Suppressor macrophage treated with lipopolysaccharide for 1 hour (primary cell): ENCODE measurements at regions not wholly inside any gene's neighbourhood (a gene's known extent, or its start where the extent isn't known, plus 50 kb on each side); places are given as distances from the start of the nearest gene placed in this dataset.

Source experiments
- DNase-seq, 3 donors: peaks; one replicate each; pipeline ENCODE4 v3.0.0-alpha.2; 2020 to 2022

DNA sequence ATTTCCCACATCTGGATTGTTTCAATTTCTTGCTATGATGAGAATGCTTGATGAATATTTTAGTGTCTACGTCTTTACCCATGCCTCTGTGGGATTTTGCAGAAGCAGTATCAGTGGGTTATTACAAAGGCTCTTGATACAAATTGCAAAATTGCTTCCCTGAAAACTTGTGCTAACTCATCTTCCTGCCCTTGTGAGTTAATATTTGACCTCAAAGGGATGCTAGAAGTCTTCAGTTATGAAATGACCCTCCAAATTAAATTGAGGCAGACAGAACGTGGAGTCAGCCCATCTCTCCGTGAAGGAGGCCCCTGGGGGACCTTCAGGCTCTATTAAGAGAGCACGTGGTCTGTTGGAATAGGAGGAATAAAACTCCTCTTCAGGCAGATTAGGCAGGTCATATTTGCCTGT lies 239.2 kb upstream of the HS6ST1 start:
- DNase-seq, result peak; percentile 39 to 82 (median 60)

DNA sequence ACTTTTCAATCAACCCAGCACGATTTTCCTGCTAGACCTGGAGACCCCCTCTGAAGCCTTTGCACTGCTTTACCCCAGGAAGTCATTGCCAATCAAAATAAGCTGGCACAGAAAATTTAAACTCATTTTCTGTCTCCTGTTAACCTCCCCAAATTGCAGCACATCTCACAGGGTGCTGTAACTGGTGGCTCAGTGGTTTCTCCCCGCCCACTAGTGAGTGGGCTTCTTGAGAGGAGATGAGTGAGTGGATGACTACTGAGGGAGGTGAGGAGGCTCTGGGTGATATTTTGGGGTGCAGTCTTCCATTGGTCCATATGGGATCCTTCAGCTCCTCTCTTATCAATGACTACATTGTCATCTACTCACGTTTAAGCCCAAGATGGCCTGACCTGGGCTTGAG lies 239.8 kb upstream of the HS6ST1 start:
- DNase-seq, result peak; percentile 44 to 61 (median 56)

DNA sequence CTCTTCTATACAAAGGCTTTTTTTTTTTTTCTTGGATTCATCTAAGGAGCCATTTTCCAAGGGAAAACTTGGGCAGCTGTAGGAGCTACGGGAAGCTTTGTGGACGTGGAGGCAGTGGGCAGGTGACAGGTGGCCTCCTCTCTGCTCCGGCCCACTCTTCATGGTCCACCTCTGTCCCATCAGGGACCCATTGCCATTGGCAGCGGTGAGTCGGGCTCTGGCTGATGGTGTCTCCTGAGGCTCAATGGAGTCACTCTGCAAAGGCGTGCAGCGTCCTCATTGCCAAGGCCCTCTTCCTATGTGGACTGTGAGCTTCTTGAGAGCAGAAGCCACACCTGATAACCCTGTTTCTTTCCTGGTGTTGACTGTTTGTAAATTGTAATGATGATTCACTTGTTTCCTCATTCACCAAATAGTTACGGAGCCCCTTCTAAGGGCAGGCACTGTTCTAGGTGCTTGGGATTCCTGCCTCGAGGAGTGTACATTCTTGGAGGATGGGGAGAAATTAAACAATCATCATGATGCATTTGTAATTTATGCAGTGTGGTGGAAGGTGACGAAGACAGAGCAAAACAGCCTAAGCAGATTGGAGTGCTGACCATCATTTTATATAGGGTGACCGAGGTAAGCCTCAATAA lies 240.3 kb upstream of the HS6ST1 start:
- DNase-seq, result no peak

DNA sequence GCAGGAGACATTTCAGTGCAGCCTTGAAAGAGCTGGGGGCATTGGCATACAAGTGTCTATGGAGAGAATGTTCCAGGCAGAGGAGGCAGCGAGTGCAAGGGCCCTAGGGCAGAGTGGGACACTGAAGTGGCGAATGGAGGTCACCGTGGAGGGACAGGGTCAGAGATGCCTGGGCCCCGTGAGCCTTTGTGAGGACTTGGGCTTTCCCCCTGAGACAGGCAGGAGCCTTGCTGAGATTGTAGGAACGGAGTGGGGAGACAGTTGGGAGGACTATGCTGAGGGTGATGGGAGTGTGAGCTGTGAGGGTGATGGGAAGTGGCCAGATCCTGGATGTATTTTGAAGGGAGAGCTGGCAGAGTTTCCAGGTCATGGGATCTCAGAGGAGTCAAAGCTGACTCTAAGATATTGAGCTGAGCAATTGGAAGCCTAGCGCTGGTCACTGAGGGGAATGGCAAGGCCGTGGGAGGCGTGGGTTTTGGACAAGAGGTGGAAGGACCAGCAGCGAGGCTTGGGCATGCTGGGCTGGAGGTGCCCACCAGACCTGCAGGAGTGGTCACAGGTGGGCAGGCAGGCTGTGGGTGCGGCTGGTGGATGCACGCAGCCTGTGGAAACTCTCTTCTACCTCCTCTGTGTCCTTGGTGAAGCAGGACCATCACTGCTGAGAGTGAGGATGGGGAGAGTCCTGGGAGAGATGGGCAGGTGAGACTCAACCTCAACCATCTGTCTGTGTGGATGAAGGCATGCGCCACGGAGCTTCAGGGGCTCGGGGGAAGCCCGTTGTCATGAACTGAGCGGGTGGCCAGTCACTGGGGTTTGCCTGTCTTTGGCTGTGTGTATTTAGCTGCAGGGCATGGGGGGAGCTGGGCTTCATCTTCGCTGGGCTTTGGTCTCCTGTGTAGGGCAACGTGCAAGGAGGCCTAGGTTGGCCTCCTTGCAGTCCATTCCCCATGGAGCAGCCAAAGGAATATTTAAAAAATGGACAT lies 241.2 kb upstream of the HS6ST1 start:
- DNase-seq, result no peak

DNA sequence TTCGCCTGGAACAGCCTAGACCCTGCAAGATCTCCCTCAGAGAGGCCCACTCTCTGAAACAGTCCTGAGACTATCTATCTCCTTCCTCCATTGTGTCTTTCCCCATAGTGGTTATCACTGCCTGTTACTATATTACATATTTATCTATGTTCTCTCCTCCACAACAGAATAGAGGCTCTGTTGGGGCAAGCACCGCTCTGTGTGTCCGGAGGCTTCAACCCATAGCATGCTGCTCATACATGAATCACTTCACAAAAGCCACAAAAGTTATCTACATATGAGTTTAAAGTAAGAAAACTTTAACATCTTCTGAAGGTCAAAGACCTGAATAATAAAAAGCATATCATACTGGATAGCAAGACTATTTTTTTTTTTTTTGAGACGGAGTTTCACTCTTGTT lies 242.1 kb upstream of the HS6ST1 start:
- no peak for DNase-seq

DNA sequence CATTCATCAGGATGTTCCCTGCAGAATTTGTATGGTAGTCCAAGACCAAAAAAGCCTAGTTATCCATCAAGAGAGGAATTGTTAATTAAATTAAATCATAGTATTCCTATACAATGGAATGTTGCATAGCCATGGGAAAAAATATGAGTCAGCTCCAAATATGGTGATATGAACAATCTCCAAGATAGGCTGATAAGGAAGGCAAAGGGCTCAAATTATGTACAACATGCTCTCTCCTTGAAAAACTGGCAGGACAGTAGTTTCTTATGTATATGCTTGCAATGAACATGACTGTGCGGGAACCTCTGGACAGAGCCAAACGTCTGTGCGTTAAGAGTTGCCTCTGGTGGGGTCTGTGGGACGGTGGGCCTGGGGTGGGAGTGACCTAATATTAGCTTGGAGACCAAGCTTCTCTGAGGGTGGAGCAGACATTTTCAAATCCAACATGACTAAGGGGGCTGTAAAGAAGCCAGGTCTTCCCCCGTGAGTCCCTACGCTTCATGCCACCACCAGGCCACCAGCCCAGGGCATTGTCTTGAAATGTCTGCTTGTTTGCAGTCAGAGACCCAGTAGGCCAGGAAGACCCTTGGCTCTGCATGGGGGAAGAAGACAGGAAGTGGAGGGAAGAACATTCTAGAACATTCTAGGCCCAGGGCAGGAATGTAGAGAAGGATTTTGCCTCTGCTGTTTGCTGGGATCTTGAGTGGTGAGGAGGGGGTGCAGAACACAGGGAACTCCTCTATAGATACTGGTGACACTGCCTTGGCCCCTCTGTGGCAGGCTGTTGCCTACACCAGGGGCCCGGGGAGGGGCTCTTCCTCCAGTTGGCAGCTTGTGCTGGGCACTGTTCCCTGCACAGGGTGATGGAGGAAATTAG lies 244.0 kb upstream of the HS6ST1 start:
- no peak for DNase-seq

DNA sequence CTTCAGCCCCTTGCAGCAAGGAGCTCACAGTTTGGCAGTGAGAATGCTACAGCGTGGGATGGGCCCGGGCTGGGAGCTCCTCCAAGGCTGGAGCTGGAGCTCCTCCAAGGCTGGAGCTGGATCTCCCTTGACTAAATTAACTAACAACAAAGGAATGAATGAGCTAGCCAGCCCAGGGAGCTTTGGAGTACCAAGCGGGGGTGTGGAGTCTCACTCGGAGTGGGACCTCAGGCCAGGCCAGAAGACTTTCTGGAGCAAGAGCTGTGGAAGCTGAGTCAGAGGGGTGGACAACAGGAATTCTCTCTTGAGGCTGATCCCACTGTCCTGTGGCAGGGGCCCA lies 244.7 kb upstream of the HS6ST1 start:
- no peak for DNase-seq

DNA sequence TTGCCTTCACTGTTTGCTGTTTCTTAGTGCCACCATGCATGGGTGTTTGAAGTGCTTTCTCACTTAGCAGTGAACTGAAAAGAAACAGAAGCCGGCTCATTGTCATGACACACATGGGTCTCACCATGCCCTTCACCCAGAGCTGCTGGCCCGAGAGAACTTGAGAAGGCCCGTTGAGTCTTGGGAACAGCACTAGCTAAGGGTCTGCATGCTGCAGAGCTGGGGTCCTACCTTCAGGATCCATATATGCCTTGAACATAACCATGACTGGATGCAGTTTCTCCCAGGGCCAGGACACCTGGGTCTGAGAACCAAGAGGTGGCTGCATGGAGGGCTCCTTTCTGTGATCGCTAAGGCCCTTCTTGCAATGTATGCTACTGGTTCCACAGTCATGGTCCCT lies 245.5 kb upstream of the HS6ST1 start:
- DNase-seq, result no peak

DNA sequence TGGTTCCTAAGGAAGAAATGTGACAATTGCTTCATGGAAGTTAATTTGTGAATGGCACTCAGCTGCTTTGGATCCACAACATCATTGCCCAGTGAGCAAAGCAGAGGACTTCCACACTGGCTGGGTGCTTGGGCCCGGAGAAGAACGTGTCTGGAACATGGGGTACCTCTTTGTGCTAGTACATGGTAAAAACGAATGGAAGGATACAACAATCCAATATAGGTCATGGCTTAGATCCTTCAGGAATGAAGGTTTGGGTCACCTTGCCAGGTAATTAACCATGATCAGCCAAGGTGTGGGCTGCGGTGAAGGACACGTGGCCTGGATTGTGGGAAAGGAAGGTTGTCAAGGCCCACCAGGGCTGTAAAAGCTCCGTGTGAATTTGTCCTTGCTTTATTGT lies 245.9 kb upstream of the HS6ST1 start:
- DNase-seq, result no peak

DNA sequence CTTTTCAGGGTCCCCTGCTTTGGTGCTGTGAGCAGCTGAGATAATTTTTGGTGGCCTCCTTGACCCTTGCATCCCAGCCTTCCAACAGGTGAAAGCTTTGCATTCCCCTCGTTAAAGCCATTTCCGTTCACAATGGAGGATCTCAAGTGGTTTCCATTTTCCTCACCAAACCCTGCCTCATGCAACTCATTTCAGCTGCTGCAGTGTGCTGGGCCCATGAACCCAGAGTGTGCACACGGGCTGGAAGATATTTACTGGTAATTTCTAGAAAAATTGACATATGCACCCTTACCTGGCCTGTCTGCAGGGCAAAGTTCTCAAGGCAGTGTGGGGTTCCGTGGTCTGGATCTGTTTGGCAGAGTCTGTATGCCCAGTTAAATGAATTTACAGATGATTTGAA lies 246.8 kb upstream of the HS6ST1 start:
- no peak for DNase-seq

DNA sequence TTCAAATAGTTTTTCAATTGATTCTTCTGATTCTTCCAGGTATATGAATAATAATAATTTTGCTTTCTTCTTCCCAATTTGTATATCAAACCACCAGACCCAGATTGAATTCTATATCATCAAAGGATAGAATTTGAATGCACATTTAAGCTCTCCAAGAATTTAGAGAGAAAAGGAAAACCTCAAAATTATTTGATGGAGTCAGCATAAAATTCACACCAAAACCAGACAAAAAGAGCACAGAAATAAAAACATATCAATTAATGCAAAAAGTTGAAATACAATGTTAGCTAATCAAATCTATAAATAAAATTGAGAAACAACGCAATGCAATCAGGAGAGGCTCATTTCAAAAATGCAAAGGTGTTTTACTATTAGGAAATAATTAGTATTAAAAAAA lies 248.0 kb upstream of the HS6ST1 start:
- no peak for DNase-seq

DNA sequence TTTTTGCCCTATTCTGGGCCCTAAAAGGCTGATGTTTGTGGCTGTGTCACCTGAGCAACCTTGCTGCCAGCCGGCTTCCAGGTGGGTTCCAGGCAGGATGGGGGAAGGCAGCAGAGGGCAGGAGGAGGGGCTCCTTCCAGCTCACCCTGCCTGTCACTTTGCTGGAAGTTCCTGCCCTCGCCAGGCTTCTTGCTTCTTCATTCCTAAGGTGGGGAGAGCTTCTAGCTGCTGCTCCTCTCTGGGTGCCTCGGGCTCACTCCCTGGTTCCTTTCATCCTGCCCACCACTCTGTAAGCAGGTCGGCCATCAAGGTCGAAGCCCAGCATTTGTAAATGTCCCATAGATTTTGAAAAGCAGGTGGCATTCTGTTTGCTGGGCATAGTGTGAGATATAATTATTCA lies 249.4 kb upstream of the HS6ST1 start:
- no peak for DNase-seq

DNA sequence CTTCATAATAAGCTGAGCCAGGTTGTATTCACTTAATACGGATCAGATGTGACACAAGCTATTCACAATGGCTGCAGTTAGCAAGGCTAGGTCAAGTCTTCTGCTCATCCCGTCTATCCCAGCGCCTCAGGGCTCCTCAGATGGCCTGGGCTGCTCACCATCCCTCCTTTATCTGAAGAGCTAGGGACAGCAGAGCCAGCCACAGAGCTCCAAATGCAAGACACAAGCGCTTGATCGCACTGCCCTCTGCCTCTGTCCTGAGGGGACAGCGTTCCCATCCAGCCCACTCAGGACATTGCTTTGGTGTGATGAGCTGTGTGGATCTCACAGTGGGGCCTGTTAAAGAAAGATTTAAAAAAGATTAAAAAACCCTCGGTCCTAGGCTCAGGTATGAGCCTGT lies 254.4 kb upstream of the HS6ST1 start:
- no peak for DNase-seq

DNA sequence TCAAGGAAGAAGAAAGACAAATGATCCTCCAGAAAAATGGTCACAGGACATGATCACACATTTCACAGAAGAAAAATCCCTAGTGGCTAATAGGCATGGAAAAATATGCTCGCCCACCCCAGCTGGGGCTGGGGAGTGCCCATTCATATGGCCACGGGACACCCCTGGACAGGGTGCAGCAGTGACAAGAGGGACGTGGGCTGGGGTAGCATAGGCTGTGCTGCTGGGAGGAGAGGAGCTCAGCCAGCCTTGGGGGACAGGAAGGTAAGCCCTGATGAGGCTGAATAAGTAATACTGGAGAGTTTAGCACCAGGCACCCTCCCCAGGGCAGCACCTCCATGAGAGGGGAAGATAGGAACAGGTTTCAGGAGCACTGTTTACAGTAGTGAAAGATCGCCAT lies 254.9 kb upstream of the HS6ST1 start:
- no peak for DNase-seq

DNA sequence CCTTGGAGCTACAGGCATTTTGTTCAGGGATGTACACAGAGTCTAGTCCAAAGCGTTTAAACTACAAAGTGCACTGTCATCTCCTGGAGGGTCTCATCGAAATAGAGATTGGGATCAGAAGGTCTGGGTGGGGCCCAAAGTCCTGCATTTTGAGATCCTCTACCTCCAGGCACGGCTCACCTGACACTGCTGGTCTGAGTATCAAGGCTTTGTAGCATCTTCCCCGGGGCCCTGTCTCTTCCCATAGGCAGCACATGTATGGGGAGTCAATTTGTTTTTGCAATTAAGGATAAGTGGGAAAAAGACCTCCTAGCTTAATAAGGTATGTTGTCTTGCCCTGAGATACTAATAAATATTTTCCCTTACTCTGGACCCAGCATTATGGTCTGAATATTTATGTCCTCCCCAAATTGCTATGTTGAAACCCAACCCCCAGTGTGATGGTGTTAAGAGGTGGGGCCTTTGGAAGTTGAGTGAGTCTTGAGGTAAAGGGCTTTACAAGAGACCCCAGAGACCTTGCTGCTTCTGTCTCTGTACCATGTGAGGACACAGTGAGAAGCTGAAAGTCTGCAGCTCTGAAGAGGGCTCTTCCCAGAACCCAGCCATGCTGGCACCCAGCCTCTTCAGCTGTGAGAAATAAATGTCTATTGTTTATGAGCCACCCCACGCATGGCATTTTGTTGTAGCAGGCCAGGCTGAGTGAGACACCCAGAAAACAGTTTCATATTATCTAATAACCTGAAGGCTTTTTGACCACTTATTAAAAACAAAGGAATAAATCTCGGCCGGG lies 258.7 kb upstream of the HS6ST1 start:
- no peak for DNase-seq

DNA sequence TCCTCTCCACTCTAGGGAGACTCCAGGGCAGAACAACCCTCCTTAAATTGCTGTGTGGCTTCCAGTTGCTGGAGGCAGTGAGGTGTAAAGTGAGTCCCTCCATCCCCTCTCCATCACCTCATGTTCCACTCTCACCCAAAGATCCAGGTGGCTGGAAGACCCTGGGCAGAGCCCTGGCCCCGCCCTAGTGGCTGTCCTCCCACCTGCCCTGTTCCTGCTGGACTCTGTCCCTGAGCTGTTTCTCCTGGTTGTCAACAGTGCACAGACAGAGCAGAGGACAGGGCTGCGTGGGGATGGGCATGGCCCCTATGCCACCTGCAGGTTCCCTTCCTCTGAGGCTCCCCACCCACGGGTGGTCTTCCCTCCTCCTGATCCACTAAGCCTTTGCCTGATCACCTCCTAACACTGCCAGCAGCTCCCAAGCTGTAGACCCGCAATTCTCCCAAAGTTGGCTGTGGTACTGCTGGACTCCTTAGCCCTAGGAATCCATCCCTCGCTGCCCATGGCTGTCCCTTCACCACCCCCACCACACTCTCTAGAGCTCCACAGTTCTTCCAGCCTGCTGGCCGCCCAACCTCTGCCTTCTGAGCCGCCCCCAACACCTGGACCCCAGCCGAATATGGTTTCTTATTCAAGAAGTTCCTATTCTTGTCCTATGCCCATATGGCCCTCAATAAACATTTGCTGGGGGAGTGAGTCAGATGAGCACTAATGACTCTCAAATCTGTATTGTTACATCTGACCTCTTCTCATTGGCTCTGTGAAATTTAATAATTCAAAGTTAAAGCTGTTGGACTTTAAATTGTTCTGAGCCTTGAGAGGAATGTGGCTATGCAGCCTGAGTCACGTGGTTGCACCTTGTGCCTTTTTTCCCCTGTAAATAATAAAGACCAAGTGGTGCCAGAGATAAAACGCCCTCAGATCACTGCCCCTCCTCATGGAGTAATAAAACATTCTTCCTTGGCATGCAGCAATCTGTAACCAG lies 260.0 kb upstream of the HS6ST1 start:
- no peak for DNase-seq

DNA sequence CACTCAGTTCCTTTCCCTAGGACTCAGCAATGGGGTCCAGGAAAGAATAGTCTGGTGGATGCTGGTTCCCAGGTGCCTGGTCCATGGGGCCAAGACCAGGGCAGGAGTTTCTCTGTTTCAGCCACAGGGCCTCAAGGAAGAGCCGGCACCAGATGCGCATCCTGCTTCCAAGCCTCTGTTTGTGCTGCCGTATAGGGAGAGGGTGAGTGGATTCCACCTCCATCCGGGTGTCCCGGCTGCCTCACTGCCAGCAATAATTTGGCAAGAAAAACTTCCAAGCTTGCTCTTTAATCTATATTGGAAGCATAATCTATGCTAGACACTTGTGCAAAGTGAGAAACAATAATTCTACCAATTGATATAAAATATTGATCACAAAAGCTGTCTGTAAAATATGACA lies 261.2 kb upstream of the HS6ST1 start:
- DNase-seq, result no peak

DNA sequence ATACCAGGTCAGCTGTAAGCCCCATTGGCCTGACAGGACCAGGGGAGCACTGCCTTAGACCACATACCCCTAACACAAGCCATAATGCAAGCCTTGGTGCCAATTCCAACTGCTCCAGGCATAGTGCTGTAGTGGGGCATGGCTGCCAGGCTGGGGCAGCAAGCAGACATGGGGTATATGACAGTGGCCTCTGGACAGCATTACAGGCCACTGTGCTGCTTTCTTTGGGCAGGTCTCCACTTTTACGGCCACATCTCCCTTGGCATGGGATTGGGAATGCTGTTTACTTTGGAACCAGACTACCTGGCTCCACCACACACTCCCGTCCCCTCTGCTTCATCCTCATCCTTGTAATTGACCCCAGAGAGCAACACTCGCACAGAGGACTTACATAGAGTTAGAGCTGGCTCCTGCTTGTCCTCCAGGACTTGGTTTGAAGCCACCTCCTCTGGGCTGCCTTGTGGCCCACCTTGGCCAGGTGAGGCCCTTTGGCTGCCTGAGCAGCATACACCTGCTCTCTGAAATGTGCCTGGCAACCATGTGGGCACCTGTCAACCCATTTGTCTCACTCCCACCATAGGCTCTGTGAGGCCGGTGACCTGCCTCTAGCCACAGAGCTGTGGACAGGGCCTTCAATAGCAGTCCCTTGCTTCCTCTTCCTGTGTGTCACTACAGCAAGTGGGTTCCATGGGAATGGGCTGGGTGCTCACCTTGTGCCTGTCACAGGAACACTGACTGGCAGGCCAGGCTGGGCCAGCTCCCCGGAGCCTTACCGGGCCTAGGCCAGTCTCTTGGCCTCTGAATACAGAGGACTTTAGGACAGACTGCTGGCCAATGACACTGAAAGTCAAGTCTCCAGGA lies 262.6 kb upstream of the HS6ST1 start:
- no peak for DNase-seq

DNA sequence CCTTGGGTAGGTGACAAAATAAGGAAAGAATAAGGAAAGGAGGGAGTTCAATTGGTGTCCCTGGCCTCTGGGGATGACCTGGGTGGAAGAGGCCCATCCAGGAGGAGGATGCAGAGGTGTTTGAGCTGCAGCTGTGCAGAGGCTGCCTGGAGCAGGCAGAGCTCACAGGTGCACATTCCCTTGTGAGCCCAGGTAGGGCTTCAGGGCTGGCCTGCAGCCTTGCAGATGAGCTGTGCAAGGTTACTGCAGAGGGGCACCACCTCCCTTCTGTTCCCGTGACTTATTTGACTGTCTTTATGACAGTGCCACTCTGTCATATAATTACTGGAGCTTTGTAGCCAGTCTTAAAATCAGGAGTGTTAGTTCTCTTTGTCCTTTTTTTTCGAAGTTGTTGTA lies 263.2 kb upstream of the HS6ST1 start:
- no peak for DNase-seq

DNA sequence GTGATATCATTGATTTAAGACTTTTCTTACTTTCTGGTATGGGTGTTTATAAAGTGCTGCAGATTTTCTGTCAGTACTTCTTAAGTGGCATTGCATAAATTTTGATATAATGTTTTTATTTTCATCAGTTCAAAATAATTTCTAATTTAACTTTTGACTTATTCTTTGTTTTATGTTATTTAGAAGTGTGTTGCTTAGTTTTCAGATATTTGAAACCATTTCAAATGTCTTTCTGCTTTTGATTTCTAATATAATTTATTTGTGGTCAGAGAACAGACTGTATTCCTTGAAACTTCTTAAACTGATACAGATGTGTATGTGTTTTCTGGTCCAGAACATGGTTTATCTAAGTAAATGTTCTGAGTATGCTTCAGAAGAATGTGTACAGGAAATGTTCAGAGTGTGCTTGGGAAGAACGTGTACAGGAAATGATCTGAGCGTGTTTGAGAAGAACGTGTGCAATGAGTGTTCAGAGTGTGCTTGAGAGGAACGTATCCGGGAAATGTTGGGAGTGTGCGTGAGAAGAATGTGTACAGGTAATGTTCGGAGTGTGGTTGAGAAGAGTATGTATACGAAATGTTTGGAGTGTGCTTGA lies 265.7 kb upstream of the HS6ST1 start:
- no peak for DNase-seq
